Fibroblast of skin of left quadriceps (primary cell): ENCODE measurements at regions not wholly inside any gene's neighbourhood (a gene's known extent, or its start where the extent isn't known, plus 50 kb on each side); places are given as distances from the start of the nearest gene placed in this dataset.

ENCODE experiments used
- DNase-seq, 2 experiments: peaks; one replicate each; pipeline ENCODE4 v3.0.0-alpha.2; 2013; ENCODE audit warnings: low read depth in 2 of 2

- DNase-seq = no peak
These were observed 58.9 kb upstream of the TRABD2B start for GRCh38 chr1:48055876-48056764.

GRCh38 chr1:48054232-48054631, 57.0 kb upstream of the TRABD2B start:
- no peak for DNase-seq

- no peak for DNase-seq
These were observed 55.7 kb upstream of the TRABD2B start for GRCh38 chr1:48052923-48053291.

GRCh38 chr1:48051466-48052126, 54.4 kb upstream of the TRABD2B start:
- DNase-seq = no peak

- DNase-seq = no peak
These were observed 52.8 kb upstream of the TRABD2B start for GRCh38 chr1:48049823-48050535.

GRCh38 chr1:48048980-48049379, 51.8 kb upstream of the TRABD2B start:
- DNase-seq = no peak

- peak; percentile 36 to 42 for DNase-seq
These were observed 50.9 kb upstream of the TRABD2B start for GRCh38 chr1:48048064-48048463.

GRCh38 chr1:48047116-48047515, 49.9 kb upstream of the TRABD2B start:
- DNase-seq = no peak
